Keratinocyte (primary cell): ENCODE measurements at regions not wholly inside any gene's neighbourhood (a gene's known extent, or its start where the extent isn't known, plus 50 kb on each side); places are given as distances from the start of the nearest gene placed in this dataset.

ENCODE experiments used
- CTCF ChIP-seq, 3 experiments: IDR thresholded peaks in 1 of 3; conservative IDR thresholded peaks in 1 of 3; optimal IDR thresholded peaks in 1 of 3; 2 replicates in 2 of 3; 3 replicates in 1 of 3; pipeline versions ENCODE3 to v1.5.1; 2011; ENCODE audit warnings: low read length in 3 of 3, mild to moderate bottlenecking in 3 of 3, moderate library complexity in 2 of 3, control low read depth in 1 of 3, inconsistent platforms in 1 of 3; ENCODE audit not compliant: insufficient read depth in 2 of 3; ENCODE audit errors: extremely low read depth in 1 of 3
- EZH2 ChIP-seq: IDR thresholded peaks from one replicate; pipeline ENCODE4 v1.6.1; 2012; ENCODE audit warnings: inconsistent platforms, mild to moderate bottlenecking, low read length, moderate library complexity

GRCh38 chr4:23697001-23697528, 192.8 kb downstream of the PPARGC1A start:
- no peak for TF ChIP-seq CTCF (optimal IDR thresholded peaks at IDR 0.05 in 1 of 3, IDR thresholded peaks at IDR 0.05 in 1 of 3, conservative IDR thresholded peaks at IDR 0.05 in 1 of 3; ENCODE audit: extremely low read depth in 1 of 3, insufficient read depth in 2 of 3, low read length in 3 of 3)
- TF ChIP-seq EZH2, result no peak
